SU-DHL-6 (cell line): ENCODE measurements at regions not wholly inside any gene's neighbourhood (a gene's known extent, or its start where the extent isn't known, plus 50 kb on each side); places are given as distances from the start of the nearest gene placed in this dataset.

Source experiments
- CTCF ChIP-seq: fragments of 200-600 bp; sonication (generic); IDR thresholded peaks from one replicate; pipeline ENCODE4 v1.5.1; 2017; ENCODE audit warnings: antibody characterized with exemption, mild to moderate bottlenecking, low read length, moderate library complexity; ENCODE audit not compliant: insufficient read depth, poor library complexity, severe bottlenecking
- EZH2phosphoT487 ChIP-seq: fragments of 200-600 bp; sonication (generic), shearing (Covaris generic); conservative IDR thresholded peaks from 2 replicates; pipeline ENCODE4 v1.6.1; 2018; ENCODE audit warnings: mild to moderate bottlenecking, antibody characterized with exemption, low read length, moderate library complexity, mixed read lengths

- TF ChIP-seq CTCF (no peak), EZH2phosphoT487 (no peak)
Measured at GRCh38 chr10:128614802-128615553, 488.8 kb upstream of the MKI67 start.
